GM18511 (cell line): ENCODE measurements at regions not wholly inside any gene's neighbourhood (a gene's known extent, or its start where the extent isn't known, plus 50 kb on each side); places are given as distances from the start of the nearest gene placed in this dataset.
"Not testable (repeated sequence)": the region's sequence is repeated elsewhere in the genome, so short reads cannot be mapped to it uniquely, and the experiment has no call there.

Experiments
- ATAC-seq: cut with Tn5 transposase; IDR thresholded peaks from one replicate; pipeline ENCODE4 v1.9.1; 2021; ENCODE audit warnings: mild to moderate bottlenecking, moderate library complexity; ENCODE audit not compliant: unreplicated experiment

- ATAC-seq = no peak
Observed at GRCh38 chr17:31798205-31798724, 60.8 kb downstream of the COPRS start.

GRCh38 chr17:31795941-31796340 is 63.1 kb downstream of the COPRS start:
- ATAC-seq = not testable (repeated sequence)

GRCh38 chr17:31794111-31794510 is 64.9 kb downstream of the COPRS start:
- no peak for ATAC-seq

GRCh38 chr17:31793634-31794033 is 65.4 kb downstream of the COPRS start:
- ATAC-seq = not testable (repeated sequence)

- ATAC-seq = no peak
Observed at GRCh38 chr17:31792007-31792585, 66.9 kb downstream of the COPRS start.

GRCh38 chr17:31789707-31790505 is 69.1 kb downstream of the COPRS start:
- no peak for ATAC-seq

GRCh38 chr17:31788956-31789355 is 70.1 kb downstream of the COPRS start:
- no peak for ATAC-seq

- no peak for ATAC-seq
Observed at GRCh38 chr17:31788571-31788946, 70.5 kb downstream of the COPRS start.

- ATAC-seq = no peak
Observed at GRCh38 chr17:31787857-31788570, 71.0 kb downstream of the COPRS start.

- ATAC-seq = no peak
Observed at GRCh38 chr17:31786796-31787481, 72.1 kb downstream of the COPRS start.

- no peak for ATAC-seq
Observed at GRCh38 chr17:31780483-31780882, 78.6 kb downstream of the COPRS start.

GRCh38 chr17:31778523-31778922 is 80.5 kb downstream of the COPRS start:
- ATAC-seq = no peak

GRCh38 chr17:31771328-31771727 is 87.7 kb downstream of the COPRS start:
- ATAC-seq = not testable (repeated sequence)

- not testable (repeated sequence) for ATAC-seq
Observed at GRCh38 chr17:31770501-31770900, 88.5 kb downstream of the COPRS start.

- not testable (repeated sequence) for ATAC-seq
Observed at GRCh38 chr17:31761836-31762510, 97.1 kb downstream of the COPRS start.

GRCh38 chr17:31758646-31759045 is 100.4 kb downstream of the COPRS start:
- ATAC-seq = no peak

GRCh38 chr17:31757097-31757496 is 101.9 kb downstream of the COPRS start:
- ATAC-seq = no peak

GRCh38 chr17:31754239-31754945 is 104.7 kb downstream of the COPRS start:
- ATAC-seq = no peak

GRCh38 chr17:31753011-31753410 is 106.0 kb downstream of the COPRS start:
- ATAC-seq = no peak

- no peak for ATAC-seq
Observed at GRCh38 chr17:31752584-31752983, 106.5 kb downstream of the COPRS start.
